HG02798 (cell line): ENCODE measurements at regions not wholly inside any gene's neighbourhood (a gene's known extent, or its start where the extent isn't known, plus 50 kb on each side); places are given as distances from the start of the nearest gene placed in this dataset.
"Not testable (repeated sequence)": the region's sequence is repeated elsewhere in the genome, so short reads cannot be mapped to it uniquely, and the experiment has no call there.

Source experiments
- ATAC-seq: cut with Tn5 transposase; IDR thresholded peaks from one replicate; pipeline ENCODE4 v1.9.1; 2021; ENCODE audit warnings: mild to moderate bottlenecking; ENCODE audit not compliant: unreplicated experiment, poor library complexity

- ATAC-seq, result no peak
Observed at GRCh38 chr12:54716261-54716660, 68.1 kb upstream of the DCD start.

GRCh38 chr12:54713876-54714275, 65.7 kb upstream of the DCD start:
- ATAC-seq, result not testable (repeated sequence)

GRCh38 chr12:54711669-54712068, 63.5 kb upstream of the DCD start:
- no peak for ATAC-seq

DNA sequence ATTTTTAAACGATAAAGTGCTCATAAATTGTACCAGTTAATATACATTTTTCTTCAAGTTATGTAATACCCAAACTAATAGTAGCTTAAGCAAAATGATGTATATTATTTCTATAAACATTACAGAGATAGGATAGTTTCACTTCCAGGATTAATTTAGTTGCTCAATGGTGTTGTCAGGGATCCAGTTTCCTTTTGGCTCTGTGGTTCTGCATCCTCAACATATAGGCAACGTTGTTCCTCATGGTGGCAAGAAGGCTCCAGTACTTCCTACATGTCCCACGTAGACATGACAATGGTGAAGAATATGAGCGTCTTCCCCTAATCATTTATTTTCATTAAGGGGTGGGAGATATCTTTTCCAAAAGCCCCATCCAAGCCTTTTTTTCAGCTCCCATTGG, 60.7 kb upstream of the DCD start:
- no peak for ATAC-seq

GRCh38 chr12:54704202-54704601, 56.0 kb upstream of the DCD start:
- no peak for ATAC-seq

DNA sequence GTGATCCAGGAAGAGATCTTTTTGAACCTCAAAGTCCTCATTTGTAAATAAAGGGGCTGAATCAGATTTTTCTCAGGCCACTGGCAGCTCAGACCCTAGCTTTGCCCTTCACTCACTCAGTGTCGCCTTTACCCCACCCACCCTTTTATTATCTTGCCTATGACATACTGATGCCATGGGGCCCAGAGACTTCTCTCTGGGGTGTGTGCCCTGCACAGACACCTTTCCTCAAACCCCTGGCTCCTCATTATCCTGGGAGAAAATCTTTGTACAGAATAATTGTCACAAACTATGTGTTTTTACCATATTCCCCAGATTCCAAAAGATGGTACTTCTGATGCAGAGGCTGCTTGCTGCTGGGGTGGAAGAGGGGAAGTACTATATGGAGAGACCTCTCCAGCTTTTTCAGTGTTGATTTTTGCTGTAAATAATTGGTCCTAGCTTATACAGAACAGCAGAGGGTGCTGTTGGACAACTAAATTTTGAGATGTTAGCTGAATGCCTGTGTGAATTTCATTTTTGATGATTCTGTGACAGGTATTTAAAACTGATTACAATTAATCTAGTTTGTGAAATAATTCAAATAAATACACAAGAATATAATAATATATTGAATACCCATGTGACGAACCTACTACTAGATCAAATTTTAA, 53.9 kb upstream of the DCD start:
- peak; percentile 59 for ATAC-seq

GRCh38 chr12:54700849-54701248, 52.7 kb upstream of the DCD start:
- no peak for ATAC-seq

- ATAC-seq, result no peak
Observed at GRCh38 chr12:54700301-54700700, 52.1 kb upstream of the DCD start.
